CD14-positive monocyte (primary cell): ENCODE measurements at regions not wholly inside any gene's neighbourhood (a gene's known extent, or its start where the extent isn't known, plus 50 kb on each side); places are given as distances from the start of the nearest gene placed in this dataset.
"Not testable (repeated sequence)": the region's sequence is repeated elsewhere in the genome, so short reads cannot be mapped to it uniquely, and the experiment has no call there.

Source experiments
- DNase-seq, 3 donors: peaks; one replicate each; pipeline ENCODE4 v3.0.0-alpha.2; 2011 to 2022
- H2AFZ ChIP-seq: 2 replicates; pipeline ENCODE4 v1.6.0; 2012; ENCODE audit warnings: mild to moderate bottlenecking, low read depth, low read length, inconsistent platforms; ENCODE audit not compliant: insufficient read depth, poor library complexity, severe bottlenecking
- H3K27ac ChIP-seq, 2 donors: 1 replicate in 1 of 2; 2 replicates in 1 of 2; pipeline ENCODE4 v1.5.1; 2012 to 2013; ENCODE audit warnings: low read length in 2 of 2, control low read depth in 1 of 2, inconsistent platforms in 1 of 2, low read depth in 1 of 2, mild to moderate bottlenecking in 1 of 2
- H3K27me3 ChIP-seq, 2 donors: one replicate each; pipeline versions ENCODE4 v1.6.0 to v1.6.1; 2011 to 2013; ENCODE audit warnings: low read length in 2 of 2; ENCODE audit not compliant: control insufficient read depth in 2 of 2, insufficient read depth in 2 of 2
- H3K36me3 ChIP-seq, 2 donors: replicated peaks in 1 of 2; 1 replicate in 1 of 2; 2 replicates in 1 of 2; pipeline versions ENCODE4 v1.5.1 to v1.6.1; 2012 to 2013; ENCODE audit warnings: low read length in 2 of 2, control low read depth in 1 of 2, inconsistent platforms in 1 of 2, mild to moderate bottlenecking in 1 of 2; ENCODE audit not compliant: insufficient read depth in 2 of 2, control insufficient read depth in 1 of 2
- H3K4me1 ChIP-seq, 2 donors: 1 replicate in 1 of 2; 2 replicates in 1 of 2; pipeline versions ENCODE4 v1.5.1 to v1.6.1; 2012 to 2013; ENCODE audit warnings: low read length in 2 of 2, control low read depth in 1 of 2, inconsistent platforms in 1 of 2, mild to moderate bottlenecking in 1 of 2, moderate library complexity in 1 of 2; ENCODE audit not compliant: insufficient read depth in 2 of 2, control insufficient read depth in 1 of 2
- H3K4me2 ChIP-seq: replicated peaks from 2 replicates; pipeline ENCODE3; 2012; ENCODE audit warnings: low read length, moderate library complexity, mild to moderate bottlenecking; ENCODE audit not compliant: poor library complexity, severe bottlenecking; ENCODE audit errors: extremely low read depth
- H3K4me3 ChIP-seq, 3 experiments: fragments of 200-600 bp in 1 of 3; sonication (generic) in 1 of 3; replicated peaks in 1 of 3; 1 replicate in 2 of 3; 2 replicates in 1 of 3; pipeline ENCODE4 v1.5.1; 2011 to 2013; ENCODE audit warnings: low read length in 3 of 3, mild to moderate bottlenecking in 3 of 3, control low read depth in 2 of 3, low read depth in 2 of 3, inconsistent platforms in 1 of 3, moderate library complexity in 1 of 3
- H3K79me2 ChIP-seq: 2 replicates; pipeline ENCODE4 v1.6.0; 2012; ENCODE audit warnings: mild to moderate bottlenecking, control low read depth, inconsistent platforms, low read length, moderate library complexity; ENCODE audit not compliant: insufficient read depth
- H3K9ac ChIP-seq: 2 replicates; pipeline ENCODE4 v1.6.0; 2017; ENCODE audit warnings: low read length, mild to moderate bottlenecking; ENCODE audit not compliant: insufficient read depth, poor library complexity, severe bottlenecking
- H3K9me3 ChIP-seq, 2 donors: replicated peaks in 1 of 2; 1 replicate in 1 of 2; 2 replicates in 1 of 2; pipeline versions ENCODE4 v1.5.1 to v1.6.1; 2012 to 2013; ENCODE audit warnings: low read length in 2 of 2, control low read depth in 1 of 2; ENCODE audit not compliant: control insufficient read depth in 1 of 2, insufficient read depth in 1 of 2
- H4K20me1 ChIP-seq: 2 replicates; pipeline ENCODE4 v1.6.0; 2012; ENCODE audit warnings: mild to moderate bottlenecking, low read length, control low read depth, moderate library complexity; ENCODE audit not compliant: insufficient read depth
- H3K27ac Mint-ChIP-seq, 7 donors: one replicate each; pipeline ENCODE4 v1.8.0; 2020; ENCODE audit warnings: mild to moderate bottlenecking in 7 of 7, mixed read lengths in 7 of 7, moderate library complexity in 6 of 7, inconsistent platforms in 2 of 7
- H3K27me3 Mint-ChIP-seq, 3 donors: one replicate each; pipeline ENCODE4 v1.8.0; 2021 to 2022; ENCODE audit warnings: low read depth in 3 of 3, mild to moderate bottlenecking in 3 of 3, mixed read lengths in 3 of 3, moderate library complexity in 3 of 3, inconsistent platforms in 1 of 3
- H3K36me3 Mint-ChIP-seq, 2 donors: one replicate each; pipeline ENCODE4 v1.8.0; 2020; ENCODE audit warnings: mixed read lengths in 2 of 2, inconsistent platforms in 1 of 2, mild to moderate bottlenecking in 1 of 2
- H3K4me1 Mint-ChIP-seq: one replicate; pipeline ENCODE4 v1.8.0; 2020; ENCODE audit warnings: mild to moderate bottlenecking, mixed read lengths
- H3K4me3 Mint-ChIP-seq, 2 donors: one replicate each; pipeline ENCODE4 v1.8.0; 2020; ENCODE audit warnings: mild to moderate bottlenecking in 2 of 2, mixed read lengths in 2 of 2, moderate library complexity in 1 of 2
- H3K9me3 Mint-ChIP-seq, 7 donors: one replicate each; pipeline ENCODE4 v1.8.0; 2020 to 2022; ENCODE audit warnings: mixed read lengths in 7 of 7, mild to moderate bottlenecking in 6 of 7, moderate library complexity in 6 of 7, inconsistent platforms in 2 of 7
- WGBS: methylation state at CpG from one replicate; pipeline ENCODE4 v1.1.5; 2013; ENCODE audit warnings: missing lambda C conversion rate; ENCODE audit not compliant: insufficient coverage; 5-methylcytosine and 5-hydroxymethylcytosine counted together
- intact Hi-C, 2 donors: fragments of 100-400 bp; cut with micrococcal nuclease; formaldehyde crosslinking; loops; one replicate each; pipeline versions ENCODE4 v1.15.0 to v1.15.1; 2023

GRCh38 chr7:65639717-65640116 is 233.2 kb upstream of the VKORC1L1 start:
- H3K4me2 ChIP-seq, H3K36me3 Mint-ChIP-seq, DNase-seq, H3K4me3 Mint-ChIP-seq, H3K4me1 Mint-ChIP-seq, H3K27me3 Mint-ChIP-seq, H2AFZ ChIP-seq, H3K4me1 ChIP-seq, H3K27me3 ChIP-seq, H3K79me2 ChIP-seq, H3K9ac ChIP-seq, H4K20me1 ChIP-seq, intact Hi-C loops, H3K27ac Mint-ChIP-seq, H3K9me3 ChIP-seq, H3K27ac ChIP-seq, H3K4me3 ChIP-seq, H3K9me3 Mint-ChIP-seq, H3K36me3 ChIP-seq: not testable (repeated sequence)
- no CpG with 5 or more reads among the region's 3 CpGs for WGBS

GRCh38 chr7:65643498-65643897 is 229.4 kb upstream of the VKORC1L1 start:
- H2AFZ ChIP-seq, H3K4me3 ChIP-seq, H3K4me1 Mint-ChIP-seq, H3K9ac ChIP-seq, H3K27me3 ChIP-seq, H4K20me1 ChIP-seq, intact Hi-C loops, H3K79me2 ChIP-seq, H3K27ac Mint-ChIP-seq, DNase-seq, H3K9me3 Mint-ChIP-seq, H3K9me3 ChIP-seq, H3K36me3 Mint-ChIP-seq, H3K36me3 ChIP-seq, H3K4me1 ChIP-seq, H3K4me2 ChIP-seq, H3K27me3 Mint-ChIP-seq, H3K27ac ChIP-seq, H3K4me3 Mint-ChIP-seq: not testable (repeated sequence)
- WGBS = no CpG with 5 or more reads among the region's 5 CpGs

- H3K4me2 ChIP-seq, H3K9me3 ChIP-seq, H3K27ac ChIP-seq, H2AFZ ChIP-seq, H3K9me3 Mint-ChIP-seq, intact Hi-C loops, H4K20me1 ChIP-seq, H3K4me1 Mint-ChIP-seq, DNase-seq, H3K27ac Mint-ChIP-seq, H3K4me3 Mint-ChIP-seq, H3K36me3 ChIP-seq, H3K27me3 Mint-ChIP-seq, H3K4me1 ChIP-seq, H3K79me2 ChIP-seq, H3K27me3 ChIP-seq, H3K4me3 ChIP-seq, H3K9ac ChIP-seq, H3K36me3 Mint-ChIP-seq: not testable (repeated sequence)
- no CpG with 5 or more reads among the region's 78 CpGs for WGBS
These were observed 225.5 kb upstream of the VKORC1L1 start for GRCh38 chr7:65647153-65647964.

GRCh38 chr7:65651174-65651573 is 221.7 kb upstream of the VKORC1L1 start:
- intact Hi-C loops, H2AFZ ChIP-seq, H3K79me2 ChIP-seq, DNase-seq, H4K20me1 ChIP-seq, H3K27me3 Mint-ChIP-seq, H3K4me2 ChIP-seq, H3K27me3 ChIP-seq, H3K9ac ChIP-seq, H3K4me3 ChIP-seq, H3K27ac ChIP-seq, H3K4me1 ChIP-seq, H3K27ac Mint-ChIP-seq, H3K9me3 Mint-ChIP-seq, H3K4me1 Mint-ChIP-seq, H3K36me3 ChIP-seq, H3K9me3 ChIP-seq, H3K36me3 Mint-ChIP-seq: not testable (repeated sequence)
- peak overlapping the region in 1 of 2 donors; percentile 70 for H3K4me3 Mint-ChIP-seq
- WGBS = no CpG with 5 or more reads among the region's 2 CpGs
